CD14-positive monocyte (primary cell): ENCODE measurements at regions not wholly inside any gene's neighbourhood (a gene's known extent, or its start where the extent isn't known, plus 50 kb on each side); places are given as distances from the start of the nearest gene placed in this dataset.

ENCODE experiments used
- DNase-seq, 3 donors: peaks; one replicate each; pipeline ENCODE4 v3.0.0-alpha.2; 2011 to 2022
- H2AFZ ChIP-seq: 2 replicates; pipeline ENCODE4 v1.6.0; 2012; ENCODE audit warnings: mild to moderate bottlenecking, low read depth, low read length, inconsistent platforms; ENCODE audit not compliant: insufficient read depth, poor library complexity, severe bottlenecking
- H3K27ac ChIP-seq, 2 donors: 1 replicate in 1 of 2; 2 replicates in 1 of 2; pipeline ENCODE4 v1.5.1; 2012 to 2013; ENCODE audit warnings: low read length in 2 of 2, control low read depth in 1 of 2, inconsistent platforms in 1 of 2, low read depth in 1 of 2, mild to moderate bottlenecking in 1 of 2
- H3K27me3 ChIP-seq, 2 donors: one replicate each; pipeline versions ENCODE4 v1.6.0 to v1.6.1; 2011 to 2013; ENCODE audit warnings: low read length in 2 of 2; ENCODE audit not compliant: control insufficient read depth in 2 of 2, insufficient read depth in 2 of 2
- H3K36me3 ChIP-seq, 2 donors: replicated peaks in 1 of 2; 1 replicate in 1 of 2; 2 replicates in 1 of 2; pipeline versions ENCODE4 v1.5.1 to v1.6.1; 2012 to 2013; ENCODE audit warnings: low read length in 2 of 2, control low read depth in 1 of 2, inconsistent platforms in 1 of 2, mild to moderate bottlenecking in 1 of 2; ENCODE audit not compliant: insufficient read depth in 2 of 2, control insufficient read depth in 1 of 2
- H3K4me1 ChIP-seq, 2 donors: 1 replicate in 1 of 2; 2 replicates in 1 of 2; pipeline versions ENCODE4 v1.5.1 to v1.6.1; 2012 to 2013; ENCODE audit warnings: low read length in 2 of 2, control low read depth in 1 of 2, inconsistent platforms in 1 of 2, mild to moderate bottlenecking in 1 of 2, moderate library complexity in 1 of 2; ENCODE audit not compliant: insufficient read depth in 2 of 2, control insufficient read depth in 1 of 2
- H3K4me2 ChIP-seq: replicated peaks from 2 replicates; pipeline ENCODE3; 2012; ENCODE audit warnings: low read length, moderate library complexity, mild to moderate bottlenecking; ENCODE audit not compliant: poor library complexity, severe bottlenecking; ENCODE audit errors: extremely low read depth
- H3K4me3 ChIP-seq, 3 experiments: fragments of 200-600 bp in 1 of 3; sonication (generic) in 1 of 3; replicated peaks in 1 of 3; 1 replicate in 2 of 3; 2 replicates in 1 of 3; pipeline ENCODE4 v1.5.1; 2011 to 2013; ENCODE audit warnings: low read length in 3 of 3, mild to moderate bottlenecking in 3 of 3, control low read depth in 2 of 3, low read depth in 2 of 3, inconsistent platforms in 1 of 3, moderate library complexity in 1 of 3
- H3K79me2 ChIP-seq: 2 replicates; pipeline ENCODE4 v1.6.0; 2012; ENCODE audit warnings: mild to moderate bottlenecking, control low read depth, inconsistent platforms, low read length, moderate library complexity; ENCODE audit not compliant: insufficient read depth
- H3K9ac ChIP-seq: 2 replicates; pipeline ENCODE4 v1.6.0; 2017; ENCODE audit warnings: low read length, mild to moderate bottlenecking; ENCODE audit not compliant: insufficient read depth, poor library complexity, severe bottlenecking
- H3K9me3 ChIP-seq, 2 donors: replicated peaks in 1 of 2; 1 replicate in 1 of 2; 2 replicates in 1 of 2; pipeline versions ENCODE4 v1.5.1 to v1.6.1; 2012 to 2013; ENCODE audit warnings: low read length in 2 of 2, control low read depth in 1 of 2; ENCODE audit not compliant: control insufficient read depth in 1 of 2, insufficient read depth in 1 of 2
- H4K20me1 ChIP-seq: 2 replicates; pipeline ENCODE4 v1.6.0; 2012; ENCODE audit warnings: mild to moderate bottlenecking, low read length, control low read depth, moderate library complexity; ENCODE audit not compliant: insufficient read depth
- H3K27ac Mint-ChIP-seq, 7 donors: one replicate each; pipeline ENCODE4 v1.8.0; 2020; ENCODE audit warnings: mild to moderate bottlenecking in 7 of 7, mixed read lengths in 7 of 7, moderate library complexity in 6 of 7, inconsistent platforms in 2 of 7
- H3K27me3 Mint-ChIP-seq, 3 donors: one replicate each; pipeline ENCODE4 v1.8.0; 2021 to 2022; ENCODE audit warnings: low read depth in 3 of 3, mild to moderate bottlenecking in 3 of 3, mixed read lengths in 3 of 3, moderate library complexity in 3 of 3, inconsistent platforms in 1 of 3
- H3K36me3 Mint-ChIP-seq, 2 donors: one replicate each; pipeline ENCODE4 v1.8.0; 2020; ENCODE audit warnings: mixed read lengths in 2 of 2, inconsistent platforms in 1 of 2, mild to moderate bottlenecking in 1 of 2
- H3K4me1 Mint-ChIP-seq: one replicate; pipeline ENCODE4 v1.8.0; 2020; ENCODE audit warnings: mild to moderate bottlenecking, mixed read lengths
- H3K4me3 Mint-ChIP-seq, 2 donors: one replicate each; pipeline ENCODE4 v1.8.0; 2020; ENCODE audit warnings: mild to moderate bottlenecking in 2 of 2, mixed read lengths in 2 of 2, moderate library complexity in 1 of 2
- H3K9me3 Mint-ChIP-seq, 7 donors: one replicate each; pipeline ENCODE4 v1.8.0; 2020 to 2022; ENCODE audit warnings: mixed read lengths in 7 of 7, mild to moderate bottlenecking in 6 of 7, moderate library complexity in 6 of 7, inconsistent platforms in 2 of 7
- CTCF ChIP-seq: fragments of 200-600 bp; IDR thresholded peaks from one replicate; pipeline ENCODE4 v1.8.0; 2022; ENCODE audit warnings: antibody characterized with exemption, mild to moderate bottlenecking
- WGBS: methylation state at CpG from one replicate; pipeline ENCODE4 v1.1.5; 2013; ENCODE audit warnings: missing lambda C conversion rate; ENCODE audit not compliant: insufficient coverage; 5-methylcytosine and 5-hydroxymethylcytosine counted together
- intact Hi-C, 2 donors: fragments of 100-400 bp; cut with micrococcal nuclease; formaldehyde crosslinking; loops; one replicate each; pipeline versions ENCODE4 v1.15.0 to v1.15.1; 2023

DNA sequence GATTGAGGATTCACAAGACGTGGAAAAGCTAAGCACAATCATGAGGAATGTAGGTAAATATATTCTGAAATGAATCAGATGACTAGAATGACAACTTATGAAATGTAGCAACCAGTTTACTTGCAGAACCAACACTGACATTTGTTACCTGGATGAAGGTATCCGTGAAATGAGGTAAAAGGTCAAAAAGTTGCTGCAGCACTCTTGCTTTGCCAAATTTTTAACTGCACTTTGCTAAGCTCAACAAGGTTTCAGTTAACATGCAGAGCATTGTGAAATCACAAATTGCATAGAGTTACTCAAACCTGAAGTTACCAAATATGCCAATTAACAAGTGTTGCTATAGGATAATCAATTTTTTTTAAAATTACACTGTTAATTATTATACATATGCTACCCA, 1280.1 kb downstream of the KCNT2 start:
- H3K9me3 ChIP-seq: peaks cover 5 to 7% of the 10 kb centered on the region in 2 donors
- no peaks in the 10 kb centered on the region for H3K4me1 Mint-ChIP-seq
- H3K27me3 ChIP-seq: no peaks in the 10 kb centered on the region
- H3K9me3 Mint-ChIP-seq: peaks cover 0 to 7% (median 3%) of the 10 kb centered on the region in 7 donors
- H3K4me1 ChIP-seq: no peaks in the 10 kb centered on the region
- no CpG with 5 or more reads among the region's 2 CpGs for WGBS
- H3K36me3 ChIP-seq: no peaks in the 10 kb centered on the region
- H3K27me3 Mint-ChIP-seq: no peaks in the 10 kb centered on the region
- DNase-seq: no peak
- no peak overlapping the region for H3K27ac ChIP-seq
- TF ChIP-seq CTCF: no peak
- no peak overlapping the region for H3K4me3 Mint-ChIP-seq
- no peaks in the 10 kb centered on the region for H4K20me1 ChIP-seq
- no peaks in the 10 kb centered on the region for H3K36me3 Mint-ChIP-seq
- H2AFZ ChIP-seq: no peak overlapping the region
- H3K79me2 ChIP-seq: no peaks in the 10 kb centered on the region
- intact Hi-C loops: no loop called here
- H3K4me2 ChIP-seq: no peak overlapping the region
- no peak overlapping the region for H3K27ac Mint-ChIP-seq
- H3K9ac ChIP-seq: no peak overlapping the region
- no peak overlapping the region for H3K4me3 ChIP-seq

DNA sequence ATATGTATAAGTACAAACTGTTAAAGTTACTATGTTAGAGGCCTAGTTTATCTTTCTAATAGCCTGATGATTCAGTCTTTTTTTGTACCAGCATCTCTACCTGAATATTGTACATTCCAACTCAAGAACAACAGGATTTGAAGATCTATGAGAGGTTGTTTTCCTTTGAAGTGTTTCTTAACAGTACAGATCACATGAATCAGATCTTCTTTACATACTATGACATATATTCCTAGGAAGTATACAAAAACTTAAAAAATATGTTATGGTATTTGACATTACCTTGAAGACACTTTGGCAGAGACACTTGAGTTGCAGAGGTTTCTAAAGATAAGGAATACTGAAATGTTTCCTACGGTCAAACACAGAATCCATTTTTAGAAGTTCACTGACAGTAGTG, 1280.9 kb downstream of the KCNT2 start:
- no peak overlapping the region for H2AFZ ChIP-seq
- no peaks in the 10 kb centered on the region for H3K36me3 ChIP-seq
- H3K36me3 Mint-ChIP-seq: no peaks in the 10 kb centered on the region
- H3K4me2 ChIP-seq: no peak overlapping the region
- peaks cover 0 to 7% (median 3%) of the 10 kb centered on the region in 7 donors for H3K9me3 Mint-ChIP-seq
- no peak overlapping the region for H3K27ac ChIP-seq
- TF ChIP-seq CTCF: no peak
- intact Hi-C loops: no loop called here
- no peaks in the 10 kb centered on the region for H3K4me1 ChIP-seq
- H3K79me2 ChIP-seq: no peaks in the 10 kb centered on the region
- no peak overlapping the region for H3K9ac ChIP-seq
- H3K27ac Mint-ChIP-seq: no peak overlapping the region
- WGBS: 100% methylated on average over 1 of the region's 1 CpG
- DNase-seq: no peak
- no peaks in the 10 kb centered on the region for H4K20me1 ChIP-seq
- no peak overlapping the region for H3K4me3 Mint-ChIP-seq
- H3K9me3 ChIP-seq: peaks cover 5 to 7% of the 10 kb centered on the region in 2 donors
- no peaks in the 10 kb centered on the region for H3K27me3 ChIP-seq
- H3K27me3 Mint-ChIP-seq: peaks cover 0 to 2% (median 0%) of the 10 kb centered on the region in 3 donors
- H3K4me1 Mint-ChIP-seq: no peaks in the 10 kb centered on the region
- H3K4me3 ChIP-seq: no peak overlapping the region
